HG02759 (cell line): ENCODE measurements at regions not wholly inside any gene's neighbourhood (a gene's known extent, or its start where the extent isn't known, plus 50 kb on each side); places are given as distances from the start of the nearest gene placed in this dataset.

Source experiments
- ATAC-seq: cut with Tn5 transposase; IDR thresholded peaks from one replicate; pipeline ENCODE4 v1.9.1; 2021; ENCODE audit warnings: mild to moderate bottlenecking, moderate library complexity; ENCODE audit not compliant: unreplicated experiment

- no peak for ATAC-seq
These were observed 279.3 kb upstream of the FBXL7 start for GRCh38 chr5:15220642-15221173.

DNA sequence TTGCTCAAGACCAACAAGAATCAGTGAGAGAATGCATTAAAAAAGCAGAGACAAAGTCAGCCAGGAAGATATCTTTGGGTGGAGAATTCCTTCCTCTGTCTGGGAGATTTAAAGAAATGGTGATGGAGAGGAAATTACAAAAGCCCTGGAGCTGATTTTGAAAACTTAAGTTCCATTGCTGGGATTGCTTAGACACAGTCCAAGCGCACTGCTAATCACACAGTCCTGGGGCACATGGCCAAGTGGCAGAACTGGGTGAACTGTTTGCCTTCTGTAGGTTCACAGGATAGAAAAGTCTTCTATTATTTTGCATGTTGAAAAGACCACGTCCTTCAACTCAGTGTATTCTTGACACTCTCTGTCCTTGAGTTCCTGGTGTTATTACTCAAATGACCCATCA is 284.9 kb upstream of the FBXL7 start:
- no peak for ATAC-seq

GRCh38 chr5:15214010-15214409 is 286.0 kb upstream of the FBXL7 start:
- no peak for ATAC-seq

- ATAC-seq = no peak
These were observed 290.8 kb upstream of the FBXL7 start for GRCh38 chr5:15209053-15209762.

DNA sequence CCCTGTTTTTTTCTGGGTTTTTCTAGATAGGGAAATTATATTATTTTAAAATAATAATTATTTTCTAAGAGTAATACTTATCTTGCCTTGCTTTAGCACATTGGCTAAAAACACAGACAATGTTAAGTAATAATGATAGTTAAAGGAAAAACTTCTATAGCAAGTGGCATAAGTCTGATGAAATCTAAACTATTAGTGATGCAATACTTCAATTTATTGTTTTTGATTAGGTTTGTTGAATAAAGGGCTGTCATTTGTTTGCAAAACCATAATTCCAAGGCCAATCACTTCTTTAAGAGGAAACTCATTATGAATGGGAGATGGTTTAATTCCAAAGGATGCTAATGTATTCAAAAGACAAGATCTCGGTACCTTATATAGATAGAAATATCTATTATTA is 293.8 kb upstream of the FBXL7 start:
- ATAC-seq = no peak

DNA sequence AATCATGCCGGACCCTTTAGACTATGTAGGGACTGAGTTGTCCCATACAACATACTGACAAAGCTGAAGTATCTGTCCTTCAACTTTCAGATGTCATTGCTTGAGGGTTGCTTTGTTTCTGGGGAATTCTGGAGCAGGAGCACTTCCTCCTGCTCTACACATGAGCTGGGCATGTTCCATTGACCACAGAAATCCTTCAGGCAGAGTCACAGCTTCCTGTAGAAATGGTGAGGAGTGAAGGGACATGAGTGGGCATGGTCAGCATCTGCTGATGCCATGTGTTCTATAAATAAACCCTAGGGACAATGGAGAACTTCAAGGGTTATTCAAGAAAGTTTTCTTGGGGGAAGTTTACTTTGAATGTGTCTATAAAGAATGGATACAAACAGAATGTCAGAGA is 296.6 kb upstream of the FBXL7 start:
- no peak for ATAC-seq

DNA sequence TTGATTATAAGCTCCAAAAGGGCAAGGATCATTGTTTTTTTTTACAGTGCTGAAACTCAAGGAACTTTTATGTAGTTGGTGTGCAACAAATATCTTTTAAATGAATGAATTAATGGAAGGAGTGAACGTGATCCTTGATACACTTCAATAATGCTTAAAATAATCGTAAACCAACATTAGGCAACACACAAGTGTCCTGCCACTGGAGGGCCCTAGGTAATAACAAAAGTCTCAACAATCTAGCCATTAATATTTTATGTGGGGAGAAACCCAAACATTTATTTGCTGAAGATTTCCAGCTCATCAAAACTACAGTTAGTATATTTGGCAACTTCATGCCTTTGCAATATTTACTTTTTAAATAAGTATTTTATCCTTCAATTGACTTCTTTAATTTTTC is 309.0 kb upstream of the FBXL7 start:
- ATAC-seq = no peak

GRCh38 chr5:15183520-15183919 is 311.9 kb upstream of the ANKH start:
- no peak for ATAC-seq

DNA sequence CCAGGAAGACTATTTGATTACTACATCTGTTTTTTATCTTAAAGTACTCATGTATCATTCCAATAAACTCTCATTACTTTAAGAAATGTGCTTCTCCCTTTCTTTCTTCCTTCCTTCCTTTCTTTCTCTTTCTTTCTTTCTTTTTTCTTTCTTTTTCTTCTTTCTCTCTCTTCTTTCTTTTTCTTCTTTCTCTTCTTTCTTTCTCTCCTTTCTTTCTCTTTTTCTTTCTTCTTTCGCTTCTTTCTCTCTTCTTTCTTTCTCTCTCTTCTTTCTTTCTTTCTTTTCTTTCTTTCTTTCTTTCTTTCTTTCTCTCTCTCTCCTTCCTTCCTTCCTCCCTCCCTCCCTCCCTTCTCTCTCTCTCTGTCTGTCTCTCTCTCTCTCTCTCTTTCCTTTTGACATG is 298.6 kb upstream of the ANKH start:
- no peak for ATAC-seq

- no peak for ATAC-seq
These were observed 296.8 kb upstream of the ANKH start for GRCh38 chr5:15168358-15168757.

GRCh38 chr5:15160091-15160490 is 288.5 kb upstream of the ANKH start:
- no peak for ATAC-seq

- ATAC-seq = no peak
These were observed 288.0 kb upstream of the ANKH start for GRCh38 chr5:15159606-15160005.

- no peak for ATAC-seq
These were observed 270.9 kb upstream of the ANKH start for GRCh38 chr5:15142458-15142857.

- ATAC-seq = no peak
These were observed 265.8 kb upstream of the ANKH start for GRCh38 chr5:15137414-15137813.

GRCh38 chr5:15135661-15136060 is 264.1 kb upstream of the ANKH start:
- no peak for ATAC-seq

GRCh38 chr5:15133456-15133965 is 261.9 kb upstream of the ANKH start:
- ATAC-seq = no peak

DNA sequence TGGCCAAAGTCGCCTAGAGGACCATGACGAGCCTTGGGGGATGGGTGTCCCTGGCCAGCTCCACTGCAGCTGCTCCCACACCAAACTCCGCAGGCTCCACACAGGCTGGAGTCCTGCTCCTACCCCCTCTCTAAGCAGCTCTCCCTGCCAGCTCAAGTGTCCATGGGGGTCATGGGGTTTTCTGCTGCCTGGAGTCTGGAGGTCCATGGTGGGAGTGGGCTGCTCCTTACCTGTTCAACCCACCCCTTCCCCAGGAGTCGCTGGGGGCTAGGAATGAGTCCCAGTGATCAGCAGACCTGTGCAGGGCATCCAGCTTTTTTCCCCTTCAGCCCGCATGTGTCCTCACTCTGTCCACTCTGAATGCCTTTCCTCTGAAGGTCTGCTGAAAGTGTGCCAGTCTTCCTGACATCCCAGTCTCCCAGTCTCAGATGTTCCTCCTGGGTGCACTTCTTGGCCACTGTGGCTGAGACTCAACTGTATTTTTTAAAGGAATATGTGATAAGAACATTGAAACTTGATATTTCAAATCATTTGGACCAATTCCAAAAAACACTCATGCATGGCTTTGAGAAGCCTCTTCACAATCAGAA is 261.3 kb upstream of the ANKH start:
- ATAC-seq = no peak

GRCh38 chr5:15131909-15132308 is 260.3 kb upstream of the ANKH start:
- no peak for ATAC-seq

- ATAC-seq = no peak
These were observed 253.4 kb upstream of the ANKH start for GRCh38 chr5:15124871-15125568.

- ATAC-seq = no peak
These were observed 252.9 kb upstream of the ANKH start for GRCh38 chr5:15124461-15124860.

DNA sequence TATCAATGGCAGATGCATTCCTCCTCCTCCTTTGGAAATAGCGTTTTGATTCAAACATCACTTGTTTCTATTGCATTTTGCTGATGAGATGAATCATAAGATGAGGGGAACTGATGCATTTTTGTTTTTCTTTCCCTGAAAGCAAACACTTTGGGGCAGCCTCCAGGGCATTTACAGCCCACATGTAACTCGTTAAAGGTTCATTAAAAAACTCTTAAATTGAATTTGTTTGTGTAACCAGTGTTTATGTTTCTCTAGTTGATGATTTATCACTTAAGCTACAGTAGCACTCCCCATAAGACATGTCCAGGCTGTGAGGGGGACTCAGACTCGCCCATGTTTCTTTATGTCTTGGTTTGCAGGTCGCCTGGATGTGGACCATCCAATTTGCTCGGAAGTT is 246.1 kb upstream of the ANKH start:
- ATAC-seq = no peak

DNA sequence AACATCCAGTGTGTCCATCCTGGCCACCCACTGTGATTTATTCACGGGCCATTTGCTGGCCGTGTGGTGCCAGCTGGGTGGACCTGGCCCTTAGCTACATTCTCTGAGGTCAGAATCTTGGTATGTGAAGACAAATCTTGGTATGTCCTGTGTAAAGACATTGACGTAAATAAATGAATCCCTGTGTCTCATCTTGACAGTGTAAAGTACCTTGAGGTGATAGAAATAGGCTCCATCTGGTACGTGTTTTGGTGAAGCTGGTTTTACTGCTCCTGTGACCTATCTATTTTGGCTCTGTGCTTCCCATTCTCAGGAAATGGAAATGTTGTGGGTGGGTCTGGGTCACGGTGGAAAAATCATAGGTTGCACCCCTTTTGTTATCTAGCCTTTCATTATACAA is 245.4 kb upstream of the ANKH start:
- no peak for ATAC-seq
